Jurkat, Clone E6-1 (cell line): ENCODE measurements at regions not wholly inside any gene's neighbourhood (a gene's known extent, or its start where the extent isn't known, plus 50 kb on each side); places are given as distances from the start of the nearest gene placed in this dataset.

Experiments
- DNase-seq: peaks from one replicate; pipeline ENCODE4 v3.0.0-alpha.2; 2011; ENCODE audit warnings: low read depth, low spot score
- H3K4me3 ChIP-seq: 2 replicates; pipeline ENCODE4 v1.5.1; 2011; ENCODE audit warnings: mild to moderate bottlenecking, low read length, control low read depth, moderate library complexity

DNA sequence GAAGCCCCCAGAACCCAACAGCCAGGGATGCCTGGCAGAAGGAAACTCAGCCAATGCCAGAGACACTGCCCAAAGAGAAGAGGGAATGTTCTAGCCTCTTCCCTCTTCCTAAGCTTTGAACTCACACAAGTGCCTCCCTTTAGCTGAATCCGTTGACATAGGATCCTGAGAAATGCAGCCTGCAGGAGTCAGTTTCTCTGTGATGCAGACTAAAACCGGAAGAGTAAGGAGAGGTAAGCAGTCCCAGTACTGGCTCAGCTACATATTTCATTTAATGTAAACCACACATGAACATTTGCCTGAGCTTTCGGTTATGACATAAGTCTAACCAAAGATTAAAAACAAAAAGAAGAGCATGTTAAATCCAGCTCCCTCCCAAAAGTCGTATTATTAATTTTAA is 768.7 kb downstream of the TBL1XR1 start:
- no peak overlapping the region for H3K4me3 ChIP-seq
- DNase-seq, result no peak

DNA sequence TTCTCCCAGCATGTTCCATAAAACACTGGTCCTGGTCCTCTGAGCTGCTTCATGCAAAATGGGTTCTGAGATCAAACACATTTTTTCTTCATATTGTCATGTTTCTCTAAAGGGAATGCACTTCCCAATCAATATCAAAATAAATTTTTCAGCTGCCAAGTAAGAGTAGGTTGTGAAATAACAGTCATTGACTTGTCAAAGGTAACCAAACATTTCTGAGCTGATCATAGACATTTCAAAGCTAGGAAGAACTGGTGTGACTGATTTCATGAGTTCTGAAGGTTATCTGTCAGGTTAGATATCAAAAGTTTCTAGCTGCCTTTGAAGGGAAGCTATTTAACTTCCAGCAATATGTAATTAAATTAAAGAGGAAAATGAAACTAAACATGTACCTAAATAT is 770.9 kb downstream of the TBL1XR1 start:
- DNase-seq, result no peak
- H3K4me3 ChIP-seq, result no peak overlapping the region

DNA sequence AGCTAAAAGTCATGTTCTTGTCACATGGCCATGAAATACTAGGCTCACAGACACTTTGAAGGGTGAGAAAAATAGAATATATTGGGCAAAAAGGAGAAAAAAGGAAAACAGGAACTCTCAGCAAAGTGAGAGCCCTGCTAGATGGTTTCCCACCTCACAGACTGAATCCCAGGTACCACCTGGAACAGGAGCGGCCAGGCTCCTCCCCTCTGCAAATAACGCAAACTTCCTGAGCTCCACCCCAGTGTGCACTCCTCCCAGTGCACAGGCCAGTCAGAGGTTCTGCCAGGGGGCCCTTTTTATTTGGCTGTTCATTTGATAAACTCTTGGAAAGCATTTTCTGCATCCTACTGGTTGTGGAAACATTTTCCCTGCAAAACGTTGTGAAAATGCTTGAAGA is 780.4 kb downstream of the TBL1XR1 start:
- H3K4me3 ChIP-seq, result no peak overlapping the region
- DNase-seq, result no peak

DNA sequence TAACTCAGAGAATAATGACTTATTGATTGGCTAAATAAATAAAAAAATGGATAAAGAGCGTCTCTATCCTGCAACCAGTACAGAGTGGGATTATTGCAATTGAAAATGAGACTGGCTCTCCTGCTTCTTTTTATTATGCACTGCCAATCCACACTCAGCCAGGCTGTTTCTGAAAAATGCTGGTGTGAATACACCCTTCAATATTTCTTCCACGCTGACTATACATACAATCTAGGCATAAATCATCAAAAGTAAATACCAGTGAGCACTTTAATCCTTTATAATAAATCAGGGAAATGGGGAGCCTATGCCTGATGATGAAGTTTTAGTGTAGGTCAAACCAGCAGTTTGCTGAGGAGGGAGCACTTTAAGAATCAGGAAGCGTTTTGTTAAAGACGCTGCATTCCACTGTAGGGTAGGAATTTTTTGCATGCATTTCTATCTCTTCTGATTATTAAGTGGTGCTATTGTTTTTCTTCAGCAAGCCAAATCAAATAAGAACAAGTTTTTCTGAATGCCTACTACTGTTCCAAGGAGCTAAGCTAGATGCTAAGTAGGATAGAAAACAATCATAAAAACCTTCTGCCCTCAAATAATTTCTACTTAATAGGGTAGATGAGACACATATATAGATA is 781.5 kb downstream of the TBL1XR1 start:
- no peak overlapping the region for H3K4me3 ChIP-seq
- no peak for DNase-seq

DNA sequence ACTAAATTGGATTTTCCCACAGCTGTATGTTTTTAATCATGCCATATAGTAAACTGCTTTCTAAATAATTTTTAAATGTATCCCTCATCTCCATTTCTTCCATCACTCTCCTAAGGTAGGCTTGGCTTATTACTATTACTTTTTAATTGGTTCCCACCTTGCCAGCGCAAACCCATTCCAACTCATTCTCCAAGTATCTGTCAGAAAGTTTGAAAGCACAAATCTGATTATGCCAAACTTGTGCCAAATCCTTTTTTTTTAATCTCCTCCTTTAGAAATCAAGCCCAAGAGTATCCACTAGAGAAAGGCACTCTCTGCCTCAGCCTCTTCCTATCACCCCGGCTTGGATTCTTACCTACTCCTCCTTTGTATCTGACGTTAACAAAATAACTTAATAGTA is 784.5 kb downstream of the TBL1XR1 start:
- no peak for DNase-seq
- H3K4me3 ChIP-seq, result no peak overlapping the region

DNA sequence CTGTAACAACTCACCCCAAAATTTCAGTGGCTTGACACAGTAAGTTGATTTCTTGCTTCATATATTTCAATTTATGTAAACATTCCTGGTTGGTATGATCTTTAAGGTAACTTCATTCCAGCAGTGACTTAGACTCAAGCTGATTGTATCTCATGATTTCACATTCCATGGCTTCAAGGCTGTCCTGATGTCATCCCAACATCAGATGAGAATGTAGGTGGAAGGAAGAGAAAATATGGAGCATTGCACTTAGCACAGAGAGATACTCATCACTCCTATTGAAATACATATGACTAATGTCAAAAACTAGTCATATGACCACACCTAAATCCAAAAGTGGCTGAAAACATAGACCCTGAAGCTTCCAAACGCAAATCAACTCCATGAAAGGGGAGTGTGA is 793.8 kb downstream of the TBL1XR1 start:
- H3K4me3 ChIP-seq, result no peak overlapping the region
- no peak for DNase-seq

DNA sequence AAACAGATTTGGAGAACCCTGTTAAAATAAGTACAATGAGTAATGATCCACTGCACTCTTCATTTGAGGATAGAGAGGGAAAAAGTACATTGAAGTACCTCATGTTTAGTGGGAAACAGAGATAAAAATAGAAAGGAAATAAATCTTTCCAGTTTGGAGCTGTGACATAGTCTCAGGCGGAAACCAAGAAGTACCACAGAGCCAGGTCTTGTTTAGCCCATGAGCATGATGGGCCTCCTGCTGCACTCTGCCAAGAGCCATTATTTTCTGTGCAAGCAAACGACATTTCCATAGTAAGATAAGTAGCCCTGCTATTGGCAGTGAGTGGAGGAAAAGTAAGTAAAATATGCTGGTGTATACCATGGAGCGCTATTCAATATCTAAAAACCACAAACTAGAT is 796.1 kb downstream of the TBL1XR1 start:
- no peak for DNase-seq
- no peak overlapping the region for H3K4me3 ChIP-seq

DNA sequence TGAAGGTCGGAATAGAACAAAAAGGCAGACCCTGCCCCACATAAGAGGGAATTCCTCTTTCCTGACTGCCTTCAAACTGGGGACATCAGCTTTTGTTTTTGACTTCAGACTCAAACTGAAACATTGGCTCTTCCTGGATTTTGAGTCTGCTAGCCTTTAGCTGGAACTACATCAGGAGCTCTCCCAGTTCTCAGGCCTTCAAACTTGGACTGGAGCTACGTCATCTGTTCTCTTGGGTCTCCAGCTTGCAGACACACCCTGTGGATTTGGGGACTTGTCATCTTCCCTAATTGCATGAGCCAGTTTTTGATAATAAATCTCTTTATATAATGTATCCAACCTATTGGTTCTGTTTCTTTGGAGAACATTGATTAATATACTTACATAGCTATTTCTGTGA is 798.1 kb downstream of the TBL1XR1 start:
- DNase-seq, result no peak

DNA sequence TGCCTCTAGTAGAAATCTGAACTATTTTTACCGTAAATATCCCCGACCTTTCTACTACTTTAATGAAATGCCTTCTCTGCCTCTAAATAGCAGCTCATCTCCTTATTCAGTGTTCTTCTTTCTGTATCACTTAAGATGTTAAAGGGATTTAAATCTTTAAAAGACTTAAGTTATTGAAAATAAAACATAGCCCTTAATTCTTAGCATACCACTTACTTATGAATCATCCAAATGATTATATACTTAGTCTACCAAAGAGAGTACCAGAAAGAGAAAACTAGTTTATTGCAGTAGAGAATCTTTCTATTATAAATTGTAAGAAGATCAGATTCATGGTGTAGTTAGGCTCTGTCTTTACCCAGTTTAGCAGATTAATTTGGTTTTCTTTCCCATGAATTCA is 802.0 kb downstream of the TBL1XR1 start:
- H3K4me3 ChIP-seq, result no peak overlapping the region
- DNase-seq, result no peak

More for the DNA sequence above, 798.1 kb downstream of the TBL1XR1 start:
- H3K4me3 ChIP-seq, result no peak overlapping the region

DNA sequence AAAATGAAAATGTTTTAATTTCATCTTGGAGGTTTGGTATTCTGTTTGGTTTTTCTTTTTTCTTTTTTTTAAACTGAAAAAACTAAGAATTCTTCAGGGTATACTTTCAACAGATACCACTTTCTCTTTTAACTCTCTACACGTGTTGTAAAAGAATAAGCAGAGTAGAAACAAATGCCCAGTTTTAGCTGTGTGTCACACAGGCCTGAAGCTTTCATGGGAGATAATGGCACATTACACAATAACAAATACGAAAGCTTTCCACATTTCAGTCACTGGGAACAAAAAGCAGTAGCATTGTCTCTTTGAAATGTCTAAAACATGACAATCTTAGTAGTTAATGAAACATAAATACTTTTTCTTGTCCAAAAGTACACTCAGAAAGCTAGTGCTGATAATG is 818.5 kb downstream of the TBL1XR1 start:
- no peak overlapping the region for H3K4me3 ChIP-seq
- DNase-seq, result no peak

DNA sequence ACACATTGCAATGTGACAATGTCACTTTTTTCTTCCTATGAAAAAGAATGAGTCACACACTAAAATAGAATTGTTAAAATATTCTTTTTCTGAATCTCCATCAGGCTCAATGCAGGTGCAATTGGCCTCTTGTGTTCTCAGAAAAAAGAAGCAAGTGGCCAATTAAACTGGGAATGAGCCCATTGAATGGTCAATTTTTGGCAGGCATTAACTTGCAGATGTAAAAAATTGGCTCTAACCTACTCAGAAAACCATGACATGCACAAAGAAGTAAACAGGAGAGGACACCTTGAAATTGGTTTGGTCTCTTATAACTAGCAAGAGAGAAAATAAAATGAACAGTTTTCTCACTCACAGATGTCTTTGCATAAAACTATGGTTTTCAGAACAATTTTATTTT is 820.8 kb downstream of the TBL1XR1 start:
- H3K4me3 ChIP-seq, result no peak overlapping the region
- DNase-seq, result no peak

DNA sequence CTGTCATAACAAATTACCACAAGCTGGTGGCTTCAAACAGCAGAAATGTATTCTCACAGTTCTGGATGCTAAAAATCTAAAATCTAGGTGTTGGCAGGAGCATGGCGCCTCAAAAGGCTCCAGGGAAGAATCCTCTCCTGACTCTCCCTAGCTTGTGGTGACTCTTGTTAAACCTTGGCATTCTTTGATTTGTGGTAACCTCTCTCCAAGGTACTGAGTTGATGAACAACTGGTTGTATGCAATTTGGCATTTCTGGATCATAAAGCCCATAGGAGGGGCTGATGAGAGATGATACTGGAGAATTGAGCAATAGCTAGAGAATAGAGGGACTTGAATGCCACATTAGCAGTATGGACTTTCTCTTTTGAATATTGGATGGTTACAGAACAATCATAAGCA is 821.8 kb downstream of the TBL1XR1 start:
- no peak for DNase-seq
- no peak overlapping the region for H3K4me3 ChIP-seq

DNA sequence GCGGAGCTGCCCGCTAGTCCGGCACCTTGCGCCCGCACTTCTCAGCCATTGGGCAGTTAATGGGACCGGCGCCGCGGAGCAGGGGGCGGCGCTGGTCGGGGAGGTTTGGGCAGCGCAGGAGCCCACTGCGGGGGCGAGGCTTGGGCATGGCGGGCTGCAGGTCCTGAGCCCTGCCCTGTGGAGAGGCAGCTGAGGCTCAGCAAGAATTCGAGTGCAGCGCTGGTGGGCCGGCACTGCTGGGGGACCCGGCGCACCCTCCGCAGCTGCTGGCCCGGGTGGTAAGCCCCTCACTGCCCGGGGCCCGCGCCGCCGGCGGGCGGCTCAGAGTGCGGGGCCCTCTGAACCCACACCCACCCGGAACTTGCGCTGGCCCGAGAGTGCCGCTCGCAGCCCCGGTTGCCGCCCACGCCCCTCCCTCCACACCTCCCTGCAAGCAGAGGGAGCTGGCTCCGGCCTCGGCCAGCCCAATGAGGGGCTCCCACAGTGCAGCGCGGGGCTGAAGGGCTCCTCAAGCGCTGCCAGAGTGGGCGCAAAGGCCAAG is 835.0 kb downstream of the TBL1XR1 start:
- no peak for DNase-seq
- no peak overlapping the region for H3K4me3 ChIP-seq

DNA sequence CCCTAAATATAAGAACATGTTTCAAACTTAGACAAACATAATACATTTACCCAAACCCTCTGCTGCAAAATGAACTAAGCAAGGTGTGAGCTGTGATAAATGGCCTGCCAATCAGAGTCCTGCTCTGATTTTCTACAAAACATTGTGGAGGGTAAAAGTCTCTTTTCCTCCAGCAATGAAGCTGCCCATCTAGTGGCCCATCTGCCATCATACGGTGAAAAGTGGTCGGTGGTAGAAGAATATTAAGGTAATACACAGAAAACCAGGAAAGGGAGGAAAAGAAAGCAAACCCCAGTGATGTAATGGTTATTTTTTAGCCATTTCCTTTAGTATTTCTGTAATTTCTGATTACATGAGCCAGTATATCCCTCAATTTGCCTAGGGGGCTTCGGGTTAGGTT is 838.1 kb downstream of the TBL1XR1 start:
- no peak overlapping the region for H3K4me3 ChIP-seq
- DNase-seq, result no peak

DNA sequence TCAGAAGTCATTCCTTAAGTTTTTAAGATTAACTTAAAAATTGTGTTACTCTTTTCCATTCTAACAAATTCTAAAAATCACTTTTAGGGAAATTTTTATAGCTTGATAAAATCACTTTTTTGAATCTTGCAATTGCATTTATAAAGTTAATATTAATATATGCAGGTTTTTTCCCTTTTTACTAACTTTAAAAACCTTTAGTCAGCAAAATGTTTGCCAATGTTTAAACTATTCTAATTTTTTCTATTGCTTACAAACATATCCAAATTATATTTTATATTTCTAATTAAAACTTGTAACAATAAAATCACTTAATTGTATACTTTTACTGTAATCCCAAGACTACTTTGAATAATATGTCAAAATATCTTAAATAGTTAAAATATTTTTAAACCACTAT is 839.4 kb downstream of the TBL1XR1 start:
- no peak for DNase-seq
- H3K4me3 ChIP-seq, result no peak overlapping the region

DNA sequence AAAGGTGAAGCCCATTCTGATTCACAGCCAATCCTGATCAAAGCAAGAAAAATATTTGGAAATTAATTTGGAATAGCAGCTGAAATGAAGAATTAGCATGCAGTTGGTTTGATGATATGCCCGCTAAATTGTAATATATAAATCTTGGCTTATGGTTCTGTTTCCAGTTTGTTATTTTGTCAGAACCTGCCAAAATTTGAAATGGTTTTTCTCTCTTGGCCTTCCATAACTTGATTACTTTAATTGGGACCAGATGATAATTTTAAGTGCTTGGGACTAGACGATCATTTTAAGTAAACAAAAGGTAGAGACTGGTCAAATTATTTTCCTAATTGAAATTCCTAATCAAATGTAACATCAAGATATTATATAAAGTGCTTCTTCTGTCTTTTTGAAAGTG is 842.4 kb downstream of the TBL1XR1 start:
- no peak for DNase-seq
- H3K4me3 ChIP-seq, result no peak overlapping the region

DNA sequence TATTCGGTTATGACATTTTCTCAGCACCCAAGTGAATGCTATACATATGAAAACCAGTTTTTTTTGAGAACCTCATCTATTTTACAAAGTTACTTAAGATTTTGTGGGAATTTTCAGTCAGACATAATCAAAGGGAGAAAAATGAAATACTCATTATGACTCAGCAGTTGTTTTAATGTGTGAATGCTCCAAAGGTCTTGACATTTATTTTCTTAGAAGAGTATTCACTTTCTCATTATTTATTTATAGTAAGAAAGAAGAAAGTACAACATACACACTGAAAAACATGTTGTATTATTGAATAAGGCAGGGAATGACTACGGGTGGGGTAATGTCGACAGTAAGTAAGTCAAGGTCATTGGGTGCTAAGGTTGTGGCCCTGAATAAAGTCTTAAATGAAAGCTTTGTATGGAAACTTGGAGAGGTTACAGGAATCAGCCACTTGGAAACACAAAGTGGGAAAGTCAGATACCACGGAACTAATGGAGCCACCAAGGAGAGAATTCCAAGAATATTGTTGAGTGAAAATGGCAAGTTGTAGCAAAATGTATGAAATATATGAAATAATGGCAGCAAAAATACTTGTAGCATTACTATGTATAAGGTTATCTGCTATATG is 844.5 kb downstream of the TBL1XR1 start:
- DNase-seq, result no peak
- no peak overlapping the region for H3K4me3 ChIP-seq

DNA sequence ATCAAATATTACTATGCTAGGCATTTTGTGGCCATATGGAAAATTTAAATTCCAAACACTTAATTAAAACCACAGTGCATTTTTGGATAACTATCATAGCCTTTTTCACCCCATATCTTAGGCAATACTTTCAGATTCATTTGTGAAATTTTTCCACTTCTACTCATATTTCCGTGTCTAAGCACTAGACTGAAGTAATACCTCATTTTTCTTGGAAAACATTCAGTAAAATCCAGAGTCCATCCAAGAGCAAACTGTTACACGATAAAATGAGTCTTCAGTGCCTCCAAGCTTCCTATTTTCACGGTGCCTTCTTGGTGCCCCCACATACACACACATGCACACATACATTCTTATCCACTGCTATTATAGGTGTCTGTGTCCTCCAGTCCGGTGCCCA is 845.9 kb downstream of the TBL1XR1 start:
- no peak for DNase-seq
- H3K4me3 ChIP-seq, result no peak overlapping the region

DNA sequence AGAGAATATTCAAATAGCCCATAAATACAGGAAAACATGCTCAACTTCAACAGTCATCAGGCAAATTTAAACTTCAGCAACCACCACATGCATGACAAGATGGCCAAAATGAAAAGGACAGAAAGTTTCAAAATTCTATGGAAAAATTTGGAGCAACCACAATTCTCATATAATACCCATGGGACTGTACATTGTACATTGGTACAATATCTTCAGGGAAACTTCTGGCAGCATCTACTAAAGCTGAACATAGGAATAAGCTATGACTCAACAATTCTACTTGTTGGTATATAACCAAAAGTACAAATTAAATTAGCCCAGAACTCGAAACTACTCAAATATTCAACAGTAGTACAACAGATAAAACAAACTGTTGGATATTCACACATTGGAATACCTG is 847.6 kb downstream of the TBL1XR1 start:
- no peak overlapping the region for H3K4me3 ChIP-seq
- DNase-seq, result no peak

DNA sequence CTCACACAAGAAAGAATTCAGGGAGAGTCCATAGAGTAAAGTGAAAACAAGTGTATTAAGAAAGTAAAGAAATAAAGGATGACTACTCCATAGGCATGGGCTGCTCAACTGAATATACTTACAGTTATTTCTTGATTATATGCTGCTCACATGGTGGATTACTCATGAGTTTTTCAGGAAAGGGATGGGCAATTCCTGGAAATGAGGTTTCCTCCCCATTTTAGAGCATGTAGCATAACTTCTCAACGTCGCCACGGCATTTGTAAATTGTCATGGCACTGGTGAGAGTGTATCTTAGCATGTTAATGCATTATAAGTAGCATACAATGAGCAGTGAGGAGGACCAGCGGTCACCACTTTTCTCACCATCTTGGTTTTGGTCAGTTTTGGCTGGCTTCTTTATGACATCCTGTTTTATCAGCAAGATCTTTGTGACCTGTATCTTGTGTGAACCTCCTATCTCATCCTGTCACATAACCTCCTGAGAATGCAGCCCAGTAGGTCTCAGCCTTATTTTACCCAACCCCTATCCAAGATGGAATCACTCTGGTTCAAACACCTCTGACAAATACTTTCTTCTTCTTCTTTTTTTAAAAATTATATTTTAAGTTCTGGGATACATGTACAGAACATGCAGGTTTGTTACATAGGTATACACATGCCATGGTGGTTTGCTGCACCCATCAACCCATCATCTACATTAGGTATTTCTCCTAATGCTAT is 849.7 kb downstream of the TBL1XR1 start:
- no peak for DNase-seq
- H3K4me3 ChIP-seq, result no peak overlapping the region

DNA sequence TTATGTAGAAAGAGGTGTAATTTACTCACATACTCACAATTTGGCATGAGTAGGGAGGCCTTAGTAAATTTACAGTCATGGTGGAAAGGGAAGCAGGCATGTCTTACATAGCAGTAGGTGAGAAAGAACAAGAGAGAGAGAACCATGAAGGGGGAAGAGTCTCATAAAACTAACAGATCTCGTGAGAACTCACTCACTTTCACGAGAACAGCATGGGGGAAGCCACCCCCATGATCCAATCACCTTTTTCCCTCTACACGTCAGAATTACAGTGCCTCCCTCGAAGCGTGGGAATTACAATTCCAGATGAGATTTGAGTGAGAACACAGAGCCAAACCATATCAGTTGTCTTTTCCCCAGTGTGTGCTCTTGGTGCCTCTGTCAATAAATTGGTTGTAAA is 855.3 kb downstream of the TBL1XR1 start:
- no peak for DNase-seq
- no peak overlapping the region for H3K4me3 ChIP-seq
